GM20000 (cell line): ENCODE measurements at regions not wholly inside any gene's neighbourhood (a gene's known extent, or its start where the extent isn't known, plus 50 kb on each side); places are given as distances from the start of the nearest gene placed in this dataset.

ENCODE experiments used
- DNase-seq: peaks from one replicate; pipeline ENCODE4 v3.0.0; 2012; ENCODE audit warnings: low spot score
- TF ChIP-seq, protein P1 (sequence below): IDR thresholded peaks from 2 replicates; pipeline ENCODE4 v1.5.1; 2012; ENCODE audit warnings: mild to moderate bottlenecking, control low read depth; ENCODE audit errors: extremely low read depth, missing control alignments

DNA sequence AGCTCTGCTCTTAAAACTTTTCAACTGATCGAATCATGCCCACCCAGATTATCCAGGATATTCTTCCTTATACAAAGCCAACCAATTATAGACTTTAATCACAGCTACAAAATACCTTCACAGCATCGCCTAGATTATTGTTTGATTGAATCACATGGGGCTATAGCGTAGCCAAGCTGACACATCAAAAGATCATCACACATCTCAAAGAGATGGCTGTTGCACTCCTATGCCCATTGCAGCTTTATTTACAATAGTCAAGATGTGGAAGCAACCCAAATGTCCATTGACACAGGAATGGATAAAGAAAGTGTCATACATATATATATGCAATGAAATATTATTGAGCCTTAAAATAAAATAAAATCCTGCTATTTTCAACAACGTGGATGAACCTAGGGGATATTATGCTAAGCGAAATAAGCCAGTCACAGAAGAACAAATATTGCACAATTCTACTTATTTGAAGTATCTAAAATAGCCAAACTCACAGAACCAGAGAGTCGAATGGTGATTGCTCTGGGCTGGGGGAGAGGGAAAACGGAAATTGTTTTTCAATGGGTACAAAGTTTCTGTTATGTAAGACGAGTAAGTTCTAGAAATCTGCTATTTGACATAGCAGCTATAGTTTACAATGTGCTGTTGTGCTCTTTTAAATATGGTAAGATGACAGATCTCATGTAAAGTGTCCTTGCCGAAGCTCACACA is 60.9 kb upstream of the ERCC4 start:
- DNase-seq: no peak
- TF ChIP-seq, protein P1, sequence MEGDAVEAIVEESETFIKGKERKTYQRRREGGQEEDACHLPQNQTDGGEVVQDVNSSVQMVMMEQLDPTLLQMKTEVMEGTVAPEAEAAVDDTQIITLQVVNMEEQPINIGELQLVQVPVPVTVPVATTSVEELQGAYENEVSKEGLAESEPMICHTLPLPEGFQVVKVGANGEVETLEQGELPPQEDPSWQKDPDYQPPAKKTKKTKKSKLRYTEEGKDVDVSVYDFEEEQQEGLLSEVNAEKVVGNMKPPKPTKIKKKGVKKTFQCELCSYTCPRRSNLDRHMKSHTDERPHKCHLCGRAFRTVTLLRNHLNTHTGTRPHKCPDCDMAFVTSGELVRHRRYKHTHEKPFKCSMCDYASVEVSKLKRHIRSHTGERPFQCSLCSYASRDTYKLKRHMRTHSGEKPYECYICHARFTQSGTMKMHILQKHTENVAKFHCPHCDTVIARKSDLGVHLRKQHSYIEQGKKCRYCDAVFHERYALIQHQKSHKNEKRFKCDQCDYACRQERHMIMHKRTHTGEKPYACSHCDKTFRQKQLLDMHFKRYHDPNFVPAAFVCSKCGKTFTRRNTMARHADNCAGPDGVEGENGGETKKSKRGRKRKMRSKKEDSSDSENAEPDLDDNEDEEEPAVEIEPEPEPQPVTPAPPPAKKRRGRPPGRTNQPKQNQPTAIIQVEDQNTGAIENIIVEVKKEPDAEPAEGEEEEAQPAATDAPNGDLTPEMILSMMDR: no peak

DNA sequence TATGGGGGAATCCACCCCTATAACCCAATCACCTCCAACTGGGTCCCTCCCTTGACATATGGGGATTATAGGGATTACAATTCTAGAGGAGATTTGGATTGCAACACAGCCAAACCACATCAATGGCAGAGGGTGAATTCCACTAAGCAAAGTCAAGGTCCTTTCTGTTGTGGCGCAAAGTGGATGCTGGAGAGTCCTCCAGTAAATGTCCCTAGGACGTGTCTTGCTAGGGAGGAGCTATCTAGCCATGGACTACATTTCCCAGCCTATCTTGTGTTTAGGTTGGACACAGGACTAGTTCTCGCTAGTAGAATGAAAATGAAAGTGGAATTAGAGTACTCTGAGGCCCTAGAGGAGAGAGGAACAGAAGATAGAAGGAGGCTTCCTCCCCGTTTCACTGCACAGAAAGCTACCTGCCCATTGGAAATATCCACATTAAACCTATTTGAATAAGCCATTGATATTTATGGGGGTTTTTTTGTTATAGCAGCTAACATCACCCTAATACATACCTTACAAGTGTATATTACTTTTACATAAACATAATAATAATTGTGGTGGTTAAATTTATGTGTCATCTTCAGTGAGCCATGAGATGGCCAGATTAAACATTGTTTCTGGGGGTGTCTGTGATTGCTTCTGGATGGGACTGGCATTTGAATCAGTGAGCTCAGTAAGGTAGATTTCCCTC is 56.7 kb upstream of the ERCC4 start:
- DNase-seq: no peak
- TF ChIP-seq, protein P1: no peak

DNA sequence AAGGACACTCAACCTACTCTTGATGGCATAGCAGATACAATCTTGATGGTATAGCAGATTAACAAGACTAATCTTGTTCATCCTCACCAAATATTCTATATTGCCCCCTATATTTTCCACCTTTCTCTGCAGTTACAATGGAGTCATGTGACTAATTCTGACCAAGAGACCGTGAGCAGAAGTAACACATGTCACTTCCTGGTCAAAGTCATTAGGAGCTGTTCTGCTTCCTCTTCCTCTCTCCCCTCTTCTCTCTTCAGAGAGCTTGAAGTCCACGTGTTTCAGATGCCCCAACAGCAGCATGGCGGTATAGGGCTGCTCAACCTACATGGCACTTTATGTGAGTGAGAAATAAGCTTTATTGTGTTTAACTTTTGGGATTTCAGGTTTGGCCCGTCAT is 55.3 kb upstream of the ERCC4 start:
- DNase-seq: no peak
- TF ChIP-seq, protein P1: no peak

DNA sequence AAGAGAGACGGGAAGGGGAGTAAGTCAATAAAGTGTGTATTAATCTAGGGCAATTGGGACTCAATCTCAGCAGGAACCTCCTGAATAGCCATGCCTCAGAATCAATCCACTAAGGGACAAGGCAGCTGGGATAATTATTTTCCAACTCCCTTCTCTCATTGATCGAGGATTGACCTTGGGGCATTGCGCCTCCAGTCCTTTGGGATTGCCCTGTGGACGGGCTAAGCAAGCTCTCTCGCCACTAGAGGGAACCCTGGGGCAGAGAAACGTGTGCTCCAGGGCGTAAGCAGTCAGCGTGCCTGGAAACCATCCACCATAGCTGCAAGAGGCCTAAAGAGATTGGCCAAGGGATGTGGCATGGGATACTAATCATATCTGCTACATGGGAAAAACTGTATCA is 53.9 kb upstream of the ERCC4 start:
- DNase-seq: peak; percentile 64
- TF ChIP-seq, protein P1: peak; percentile 42
